Activated CD4-positive, CD25-positive, alpha-beta regulatory T cell (primary cell): ENCODE measurements at regions not wholly inside any gene's neighbourhood (a gene's known extent, or its start where the extent isn't known, plus 50 kb on each side); places are given as distances from the start of the nearest gene placed in this dataset.
"Not testable (repeated sequence)": the region's sequence is repeated elsewhere in the genome, so short reads cannot be mapped to it uniquely, and the experiment has no call there.

ENCODE experiments used
- DNase-seq, 4 experiments: peaks; one replicate each; lab custom pipeline; 2025; lab: John Stamatoyannopoulos, UW

GRCh38 chr12:131391399-131391798 lies 319.5 kb upstream of the SFSWAP start:
- DNase-seq, result no peak

GRCh38 chr12:131394752-131395151 lies 316.1 kb upstream of the SFSWAP start:
- DNase-seq, result not testable (repeated sequence)

GRCh38 chr12:131395209-131395684 lies 315.6 kb upstream of the SFSWAP start:
- not testable (repeated sequence) for DNase-seq

- DNase-seq, result no peak
These were observed 314.8 kb upstream of the SFSWAP start for GRCh38 chr12:131395971-131396573.

- no peak for DNase-seq
These were observed 313.3 kb upstream of the SFSWAP start for GRCh38 chr12:131397493-131398181.

GRCh38 chr12:131399000-131399399 lies 311.9 kb upstream of the SFSWAP start:
- DNase-seq, result no peak

- DNase-seq, result not testable (repeated sequence)
These were observed 310.1 kb upstream of the SFSWAP start for GRCh38 chr12:131400668-131401294.

GRCh38 chr12:131401907-131402633 lies 308.8 kb upstream of the SFSWAP start:
- not testable (repeated sequence) for DNase-seq

- no peak for DNase-seq
These were observed 308.0 kb upstream of the SFSWAP start for GRCh38 chr12:131402781-131403396.

- DNase-seq, result no peak
These were observed 307.2 kb upstream of the SFSWAP start for GRCh38 chr12:131403676-131404075.

- DNase-seq, result no peak
These were observed 306.2 kb upstream of the SFSWAP start for GRCh38 chr12:131404705-131405104.

- DNase-seq, result no peak
These were observed 303.5 kb upstream of the SFSWAP start for GRCh38 chr12:131407221-131408035.

- DNase-seq, result no peak
These were observed 302.9 kb upstream of the SFSWAP start for GRCh38 chr12:131408036-131408365.

- DNase-seq, result no peak
These were observed 302.4 kb upstream of the SFSWAP start for GRCh38 chr12:131408484-131408883.

GRCh38 chr12:131409211-131409610 lies 301.7 kb upstream of the SFSWAP start:
- no peak for DNase-seq

GRCh38 chr12:131411827-131412226 lies 299.1 kb upstream of the SFSWAP start:
- not testable (repeated sequence) for DNase-seq

- no peak for DNase-seq
These were observed 297.9 kb upstream of the SFSWAP start for GRCh38 chr12:131413006-131413405.

GRCh38 chr12:131413471-131413870 lies 297.4 kb upstream of the SFSWAP start:
- no peak for DNase-seq

GRCh38 chr12:131414155-131414922 lies 296.6 kb upstream of the SFSWAP start:
- DNase-seq, result not testable (repeated sequence)

- no peak for DNase-seq
These were observed 295.1 kb upstream of the SFSWAP start for GRCh38 chr12:131415781-131416180.
